OCI-LY3 (cell line): ENCODE measurements at regions not wholly inside any gene's neighbourhood (a gene's known extent, or its start where the extent isn't known, plus 50 kb on each side); places are given as distances from the start of the nearest gene placed in this dataset.

ENCODE experiments used
- H2AFZ ChIP-seq: fragments of 200-600, 300-600 bp; shearing (Covaris generic); 2 replicates; pipeline ENCODE4 v1.6.0; 2014; ENCODE audit warnings: antibody characterized with exemption, low read depth, low read length
- H3K27ac ChIP-seq: fragments of 200-600, 300-600 bp; sonication (generic); 2 replicates; pipeline ENCODE4 v1.5.1; 2014; ENCODE audit warnings: mild to moderate bottlenecking, low read length, moderate library complexity, mixed read lengths
- H3K27me3 ChIP-seq: fragments of 200-600, 300-600 bp; sonication (generic); 2 replicates; pipeline ENCODE4 v1.6.1; 2014; ENCODE audit warnings: low read depth, low read length, mixed read lengths
- H3K36me3 ChIP-seq: fragments of 200-600, 300-600 bp; sonication (generic); replicated peaks from 2 replicates; pipeline ENCODE3; 2014; ENCODE audit warnings: low read depth, low read length, mixed read lengths
- H3K4me1 ChIP-seq: fragments of 300-600, 200-600 bp; sonication (generic); 2 replicates; pipeline ENCODE4 v1.6.1; 2014; ENCODE audit warnings: low read length, mixed read lengths
- H3K4me2 ChIP-seq: fragments of 200-600, 300-600 bp; sonication (generic); 2 replicates; pipeline ENCODE4 v1.6.1; 2014; ENCODE audit warnings: low read length, mixed read lengths
- H3K4me3 ChIP-seq: fragments of 300-600, 200-600 bp; sonication (generic); 2 replicates; pipeline ENCODE4 v1.5.1; 2014; ENCODE audit warnings: antibody characterized with exemption, mild to moderate bottlenecking, low read length, moderate library complexity
- H3K79me2 ChIP-seq: fragments of 300-600, 200-600 bp; shearing (Covaris generic); 2 replicates; pipeline ENCODE4 v1.6.1; 2014; ENCODE audit warnings: mild to moderate bottlenecking, low read length, mixed read lengths
- H3K9ac ChIP-seq: fragments of 300-600, 200-600 bp; shearing (Covaris generic); 2 replicates; pipeline ENCODE4 v1.6.0; 2014; ENCODE audit warnings: mild to moderate bottlenecking, low read length, moderate library complexity
- H3K9me3 ChIP-seq: fragments of 200-600, 300-600 bp; shearing (Covaris generic); 2 replicates; pipeline ENCODE4 v1.6.1; 2014; ENCODE audit warnings: low read length, mixed read lengths; ENCODE audit not compliant: insufficient read depth
- H4K20me1 ChIP-seq: fragments of 200-600, 300-600 bp; sonication (generic); 2 replicates; pipeline ENCODE4 v1.6.1; 2016; ENCODE audit warnings: low read length, mixed read lengths; ENCODE audit not compliant: insufficient read depth
- CTCF ChIP-seq: fragments of 200-600, 300-600 bp; sonication (generic); IDR thresholded peaks from 2 replicates; pipeline ENCODE4 v1.5.1; 2014; ENCODE audit warnings: antibody characterized with exemption, low read length, low read depth
- EZH2phosphoT487 ChIP-seq: fragments of 200-600 bp; shearing (Covaris generic); IDR thresholded peaks from 2 replicates; pipeline ENCODE4 v1.6.1; 2018; ENCODE audit warnings: antibody characterized with exemption, mixed run types, low read depth

- Histone ChIP-seq H3K4me3 (no peak overlapping the region), H3K79me2 (no peaks in the 10 kb centered on the region), H3K9me3 (no peaks in the 10 kb centered on the region), H4K20me1 (no peaks in the 10 kb centered on the region), H3K9ac (no peak overlapping the region), H3K27me3 (no peaks in the 10 kb centered on the region), H3K4me2 (no peak overlapping the region), H3K4me1 (no peaks in the 10 kb centered on the region), H2AFZ (no peak overlapping the region), H3K36me3 (no peaks in the 10 kb centered on the region), H3K27ac (no peak overlapping the region)
- TF ChIP-seq CTCF: no peak
- no peak for TF ChIP-seq EZH2phosphoT487
Observed at GRCh38 chr2:210915912-210916311, 359.5 kb downstream of the CPS1 start.

- no peaks in the 10 kb centered on the region for H3K9me3 ChIP-seq
- H3K27ac ChIP-seq: no peak overlapping the region
- H3K4me3 ChIP-seq: no peak overlapping the region
- H3K9ac ChIP-seq: no peak overlapping the region
- H4K20me1 ChIP-seq: no peaks in the 10 kb centered on the region
- H2AFZ ChIP-seq: no peak overlapping the region; the same call in 1 of the 2 replicates
- H3K4me2 ChIP-seq: no peak overlapping the region
- H3K27me3 ChIP-seq: no peaks in the 10 kb centered on the region
- H3K79me2 ChIP-seq: no peaks in the 10 kb centered on the region
- H3K36me3 ChIP-seq: no peaks in the 10 kb centered on the region
- no peak for TF ChIP-seq EZH2phosphoT487
- TF ChIP-seq CTCF: no peak
- no peaks in the 10 kb centered on the region for H3K4me1 ChIP-seq
Observed at GRCh38 chr2:210917465-210917864, 361.1 kb downstream of the CPS1 start.

GRCh38 chr2:210919128-210919527 is 362.7 kb downstream of the CPS1 start:
- Histone ChIP-seq H3K79me2 (no peaks in the 10 kb centered on the region), H3K36me3 (no peaks in the 10 kb centered on the region), H4K20me1 (no peaks in the 10 kb centered on the region), H2AFZ (no peak overlapping the region), H3K4me3 (no peak overlapping the region), H3K27ac (no peak overlapping the region), H3K4me2 (no peak overlapping the region), H3K9ac (no peak overlapping the region), H3K27me3 (no peaks in the 10 kb centered on the region), H3K9me3 (no peaks in the 10 kb centered on the region), H3K4me1 (no peaks in the 10 kb centered on the region)
- TF ChIP-seq EZH2phosphoT487 (no peak), CTCF (no peak)

GRCh38 chr2:210922419-210922818 is 366.0 kb downstream of the CPS1 start:
- H3K4me2 ChIP-seq: no peak overlapping the region
- no peaks in the 10 kb centered on the region for H3K36me3 ChIP-seq
- no peaks in the 10 kb centered on the region for H3K9me3 ChIP-seq
- no peaks in the 10 kb centered on the region for H4K20me1 ChIP-seq
- no peaks in the 10 kb centered on the region for H3K4me1 ChIP-seq
- TF ChIP-seq CTCF (no peak), EZH2phosphoT487 (no peak)
- H2AFZ ChIP-seq: no peak overlapping the region
- no peak overlapping the region for H3K27ac ChIP-seq
- H3K4me3 ChIP-seq: no peak overlapping the region
- H3K9ac ChIP-seq: no peak overlapping the region
- no peaks in the 10 kb centered on the region for H3K27me3 ChIP-seq
- H3K79me2 ChIP-seq: no peaks in the 10 kb centered on the region
